T-helper 1 cell treated with Interleukin-12 subunit alpha and Interleukin-12 subunit beta and Interleukin-4 antibody, amounts not matched to agents 30 μg/mL and 1 μg/mL, for 36 hours (primary cell): ENCODE measurements at regions not wholly inside any gene's neighbourhood (a gene's known extent, or its start where the extent isn't known, plus 50 kb on each side); places are given as distances from the start of the nearest gene placed in this dataset.

ENCODE experiments used
- H3K27ac Mint-ChIP-seq: one replicate; pipeline ENCODE4 v1.8.0; 2021; ENCODE audit warnings: mild to moderate bottlenecking, mixed read lengths
- H3K27me3 Mint-ChIP-seq: one replicate; pipeline ENCODE4 v1.8.0; 2021; ENCODE audit warnings: low read depth, mixed read lengths
- H3K36me3 Mint-ChIP-seq: one replicate; pipeline ENCODE4 v1.8.0; 2021; ENCODE audit warnings: low read depth, mixed read lengths
- H3K4me1 Mint-ChIP-seq: one replicate; pipeline ENCODE4 v1.8.0; 2021; ENCODE audit warnings: low read depth, mixed read lengths
- H3K4me3 Mint-ChIP-seq: one replicate; pipeline ENCODE4 v1.8.0; 2021; ENCODE audit warnings: mild to moderate bottlenecking, moderate library complexity, mixed read lengths
- H3K9me3 Mint-ChIP-seq: one replicate; pipeline ENCODE4 v1.8.0; 2021; ENCODE audit warnings: mixed read lengths

DNA sequence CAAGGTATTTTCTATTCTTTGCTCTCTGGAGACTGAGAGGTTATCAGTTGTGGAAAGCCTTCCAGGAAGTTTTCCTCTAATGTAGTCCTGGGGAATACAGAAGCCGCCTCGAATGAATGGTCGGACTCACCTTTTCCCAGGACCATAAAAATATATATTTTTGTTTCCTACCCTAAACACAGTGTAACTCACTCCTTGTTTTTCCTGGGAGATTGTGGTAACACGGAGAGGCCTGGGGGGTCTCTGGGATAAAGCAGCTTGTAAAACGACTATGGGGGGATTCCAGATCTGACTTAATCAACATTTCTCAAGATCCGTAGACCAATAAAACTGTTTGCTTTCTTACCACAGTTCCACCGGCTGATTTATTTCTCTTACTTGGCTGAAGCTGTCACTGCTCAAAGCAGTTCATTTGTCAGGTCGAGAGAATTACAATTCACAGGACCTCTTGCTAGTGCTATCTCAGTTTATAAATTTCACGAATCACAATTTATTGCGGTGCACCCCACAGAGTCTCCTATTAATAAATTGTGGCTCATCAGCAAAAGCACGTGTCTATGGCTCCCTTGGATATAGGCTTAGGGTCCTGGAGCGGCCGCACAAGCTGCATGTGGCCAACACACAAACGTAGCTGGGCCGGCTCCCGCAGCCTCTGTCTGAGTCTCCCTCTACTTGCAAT, 176.3 kb upstream of the BMPER start:
- Mint-ChIP-seq H3K27ac (no peak overlapping the region), H3K4me1 (no peaks in the 10 kb centered on the region)

DNA sequence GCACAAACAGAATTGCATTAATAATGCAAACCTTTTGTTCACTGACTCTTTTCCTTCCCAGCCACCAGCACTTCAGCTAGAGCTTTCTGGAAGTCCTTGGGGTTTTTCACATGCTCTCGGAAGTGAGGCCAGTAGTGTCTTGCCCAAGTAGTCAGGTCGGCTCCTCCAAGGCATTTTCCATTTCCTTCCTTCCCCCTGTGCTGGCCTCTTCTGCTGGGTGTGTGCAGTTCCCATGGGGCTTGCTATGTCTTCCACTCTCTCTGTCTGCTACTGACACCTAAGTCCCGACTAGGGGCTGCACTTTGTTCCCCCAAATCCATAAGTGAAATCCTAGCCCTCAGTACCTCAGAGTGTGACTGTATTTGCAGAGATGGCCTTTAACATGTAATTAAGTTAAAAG, 175.6 kb upstream of the BMPER start:
- Mint-ChIP-seq H3K36me3 (no peaks in the 10 kb centered on the region), H3K27ac (no peak overlapping the region), H3K27me3 (no peaks in the 10 kb centered on the region), H3K4me3 (no peak overlapping the region), H3K4me1 (no peaks in the 10 kb centered on the region), H3K9me3 (no peaks in the 10 kb centered on the region)

More for the DNA sequence above, 176.3 kb upstream of the BMPER start:
- H3K36me3 Mint-ChIP-seq = no peaks in the 10 kb centered on the region
- no peak overlapping the region for H3K4me3 Mint-ChIP-seq
- no peaks in the 10 kb centered on the region for H3K9me3 Mint-ChIP-seq
- no peaks in the 10 kb centered on the region for H3K27me3 Mint-ChIP-seq

- Mint-ChIP-seq H3K9me3 (no peaks in the 10 kb centered on the region), H3K27ac (no peak overlapping the region), H3K4me3 (no peak overlapping the region), H3K36me3 (no peaks in the 10 kb centered on the region), H3K4me1 (no peaks in the 10 kb centered on the region), H3K27me3 (no peaks in the 10 kb centered on the region)
These were observed 174.4 kb upstream of the BMPER start for GRCh38 chr7:33730958-33731357.

DNA sequence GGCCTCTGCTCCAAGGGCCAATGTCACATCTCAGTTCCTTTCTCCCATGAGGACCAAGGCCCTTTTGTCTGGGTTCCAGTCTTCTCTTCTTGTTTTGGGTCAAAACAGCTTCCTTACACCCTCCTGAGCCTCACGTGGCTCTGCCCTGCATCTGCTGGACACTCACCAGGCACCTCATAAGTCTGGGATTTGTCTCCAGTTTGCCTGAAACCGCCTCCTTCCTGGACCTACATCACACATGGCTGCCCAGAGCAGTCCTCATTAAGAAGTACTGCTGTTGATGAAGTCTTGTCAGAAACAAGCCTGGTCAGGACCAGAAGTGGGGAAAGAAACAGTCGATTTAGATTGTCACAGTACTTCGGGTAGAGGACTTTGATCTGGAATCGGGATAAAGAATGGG, 173.4 kb upstream of the BMPER start:
- Mint-ChIP-seq H3K4me1 (no peaks in the 10 kb centered on the region), H3K27ac (no peak overlapping the region), H3K27me3 (no peaks in the 10 kb centered on the region), H3K36me3 (no peaks in the 10 kb centered on the region), H3K9me3 (no peaks in the 10 kb centered on the region), H3K4me3 (no peak overlapping the region)

GRCh38 chr7:33732462-33732861, 172.9 kb upstream of the BMPER start:
- Mint-ChIP-seq H3K27me3 (no peaks in the 10 kb centered on the region), H3K9me3 (no peaks in the 10 kb centered on the region), H3K4me1 (no peaks in the 10 kb centered on the region), H3K4me3 (no peak overlapping the region), H3K27ac (no peak overlapping the region), H3K36me3 (no peaks in the 10 kb centered on the region)

DNA sequence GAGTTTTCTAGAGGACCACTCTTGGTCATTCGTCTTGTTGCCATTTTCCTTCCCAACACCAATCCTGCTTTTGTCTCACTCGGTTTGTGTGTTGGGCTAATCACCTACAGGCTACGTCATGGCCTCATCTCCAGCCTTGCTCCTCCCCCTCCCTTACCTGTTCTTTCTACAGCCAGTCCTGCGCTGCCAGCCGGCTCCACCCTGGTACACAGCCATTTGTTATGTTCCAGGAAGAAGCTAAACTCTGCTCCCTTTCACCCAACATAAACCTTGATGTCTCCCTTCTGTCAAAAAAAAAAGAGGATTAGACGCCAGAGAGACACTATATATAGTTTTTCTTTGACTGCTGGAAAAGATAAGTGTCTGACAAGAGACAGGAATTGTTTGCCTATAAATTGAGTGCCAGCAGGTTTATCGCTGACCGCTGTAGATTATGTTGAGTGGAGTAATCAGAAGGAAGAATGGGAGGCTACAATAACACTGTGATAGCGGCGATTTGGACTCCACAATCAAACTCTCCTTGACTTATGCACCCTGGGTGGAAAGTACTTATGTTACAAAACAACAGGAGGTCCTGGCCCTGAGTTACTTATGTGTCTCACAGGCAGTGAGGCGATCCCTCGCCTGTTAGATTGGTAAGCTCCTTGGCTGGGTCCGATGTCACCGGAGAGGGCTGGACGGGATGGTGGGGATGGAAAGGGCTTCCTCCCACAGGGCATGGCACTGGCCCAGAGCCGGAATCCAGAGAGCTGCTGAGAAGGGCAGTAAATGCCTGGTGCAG, 171.3 kb upstream of the BMPER start:
- Mint-ChIP-seq H3K36me3 (no peaks in the 10 kb centered on the region), H3K4me3 (no peak overlapping the region), H3K27me3 (no peaks in the 10 kb centered on the region), H3K9me3 (no peaks in the 10 kb centered on the region), H3K27ac (no peak overlapping the region), H3K4me1 (no peaks in the 10 kb centered on the region)

DNA sequence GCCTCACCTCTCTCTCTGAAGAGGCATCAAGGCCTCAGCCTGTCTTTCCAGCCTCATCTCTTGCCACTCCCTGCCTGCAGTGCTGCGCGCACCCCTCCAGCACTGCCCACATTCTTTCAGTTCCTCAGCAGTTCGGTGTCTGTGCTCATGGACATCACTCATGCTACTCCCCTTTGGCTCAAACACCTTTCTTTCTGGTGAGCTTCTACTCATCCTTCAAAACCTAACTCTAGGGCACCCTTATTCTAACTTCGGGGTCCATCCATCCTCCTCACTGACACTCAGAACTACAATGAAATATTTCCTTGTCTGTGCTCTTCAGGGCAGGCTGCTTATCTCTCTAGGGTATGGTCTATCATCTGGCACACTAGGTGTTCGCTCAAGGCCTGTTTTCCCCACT, 169.9 kb upstream of the BMPER start:
- no peaks in the 10 kb centered on the region for H3K36me3 Mint-ChIP-seq
- H3K9me3 Mint-ChIP-seq = no peaks in the 10 kb centered on the region
- H3K4me1 Mint-ChIP-seq = no peaks in the 10 kb centered on the region
- H3K27me3 Mint-ChIP-seq = no peaks in the 10 kb centered on the region
- H3K4me3 Mint-ChIP-seq = no peak overlapping the region
- no peak overlapping the region for H3K27ac Mint-ChIP-seq

DNA sequence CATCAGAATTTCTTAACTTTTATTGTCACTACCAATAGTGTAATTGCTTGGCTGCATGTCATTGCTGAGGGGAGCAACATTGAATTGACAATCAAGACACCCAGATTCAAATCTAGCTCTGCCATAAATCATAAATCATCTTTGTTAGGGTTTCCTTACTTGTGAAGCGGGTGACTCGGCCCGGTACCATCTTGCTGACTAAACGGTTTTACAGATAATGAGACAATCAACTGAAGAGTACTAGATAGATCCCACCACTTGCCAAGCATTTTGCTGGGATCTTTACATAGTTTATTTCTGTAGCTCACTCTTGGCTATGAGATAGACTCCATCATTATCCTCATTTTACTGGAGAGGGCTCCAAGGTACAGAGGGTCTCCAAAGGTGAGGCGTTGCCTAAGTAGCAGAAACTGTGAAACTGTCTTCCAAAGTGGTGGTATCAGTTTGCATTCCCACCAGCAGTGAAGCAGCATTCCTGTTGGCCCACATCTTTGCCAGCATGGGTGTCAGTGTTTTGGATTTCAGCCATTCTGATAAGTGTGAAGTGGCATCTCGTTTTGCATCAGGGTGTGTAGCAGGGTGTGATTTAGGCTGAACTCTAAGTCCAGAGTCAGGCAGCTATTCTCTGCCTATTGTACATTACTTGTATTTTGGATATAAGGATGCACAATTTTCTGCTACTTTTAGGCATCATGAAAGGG, 168.7 kb upstream of the BMPER start:
- Mint-ChIP-seq H3K27me3 (no peaks in the 10 kb centered on the region), H3K4me1 (no peaks in the 10 kb centered on the region), H3K27ac (no peak overlapping the region), H3K36me3 (no peaks in the 10 kb centered on the region), H3K4me3 (no peak overlapping the region), H3K9me3 (no peaks in the 10 kb centered on the region)

- no peaks in the 10 kb centered on the region for H3K9me3 Mint-ChIP-seq
- no peak overlapping the region for H3K27ac Mint-ChIP-seq
- H3K4me1 Mint-ChIP-seq = no peaks in the 10 kb centered on the region
- H3K27me3 Mint-ChIP-seq = no peaks in the 10 kb centered on the region
- H3K4me3 Mint-ChIP-seq = no peak overlapping the region
- H3K36me3 Mint-ChIP-seq = no peaks in the 10 kb centered on the region
These were observed 166.9 kb upstream of the BMPER start for GRCh38 chr7:33738260-33738935.

DNA sequence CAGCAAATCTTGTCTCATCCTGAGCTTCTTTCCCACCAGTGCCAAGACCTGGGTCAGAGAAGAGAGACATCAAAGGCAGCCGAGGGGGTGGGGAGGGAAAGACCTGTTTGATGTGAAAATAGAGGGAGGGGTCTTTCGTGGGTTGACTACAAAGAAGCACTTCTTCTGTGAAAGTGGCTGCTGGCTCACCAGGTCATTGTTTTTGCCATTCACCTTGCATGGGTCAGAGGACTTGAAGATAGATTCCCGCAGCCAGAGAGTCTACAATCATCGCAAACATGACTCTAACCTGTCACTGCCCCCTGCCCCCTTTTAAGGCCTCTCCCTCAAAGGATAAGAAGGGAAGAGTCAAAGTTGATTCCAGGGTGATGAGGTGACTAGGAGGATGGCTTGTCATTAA, 166.1 kb upstream of the BMPER start:
- Mint-ChIP-seq H3K9me3 (no peaks in the 10 kb centered on the region), H3K4me1 (no peaks in the 10 kb centered on the region), H3K27ac (no peak overlapping the region), H3K4me3 (no peak overlapping the region), H3K27me3 (no peaks in the 10 kb centered on the region), H3K36me3 (no peaks in the 10 kb centered on the region)

DNA sequence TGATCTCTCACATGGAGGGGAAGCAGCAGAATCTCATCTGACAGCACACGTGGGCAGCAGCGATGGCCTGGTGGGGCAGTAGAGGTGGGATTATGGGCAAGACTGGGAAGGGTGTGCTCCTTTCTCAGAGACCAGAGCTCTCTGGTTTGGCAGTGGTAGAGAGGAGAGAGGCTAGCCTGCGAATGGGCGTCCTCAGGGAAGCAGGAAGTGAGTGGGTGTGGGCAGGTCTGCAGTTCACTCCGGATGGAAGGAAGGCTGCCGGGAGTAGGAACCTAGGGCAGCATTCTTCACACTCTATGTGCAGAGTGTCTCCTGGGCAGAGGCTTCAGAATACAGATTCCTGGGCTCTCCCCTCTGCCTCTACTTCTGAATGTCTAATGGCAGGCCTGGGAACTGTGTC, 162.8 kb upstream of the BMPER start:
- no peak overlapping the region for H3K4me3 Mint-ChIP-seq

DNA sequence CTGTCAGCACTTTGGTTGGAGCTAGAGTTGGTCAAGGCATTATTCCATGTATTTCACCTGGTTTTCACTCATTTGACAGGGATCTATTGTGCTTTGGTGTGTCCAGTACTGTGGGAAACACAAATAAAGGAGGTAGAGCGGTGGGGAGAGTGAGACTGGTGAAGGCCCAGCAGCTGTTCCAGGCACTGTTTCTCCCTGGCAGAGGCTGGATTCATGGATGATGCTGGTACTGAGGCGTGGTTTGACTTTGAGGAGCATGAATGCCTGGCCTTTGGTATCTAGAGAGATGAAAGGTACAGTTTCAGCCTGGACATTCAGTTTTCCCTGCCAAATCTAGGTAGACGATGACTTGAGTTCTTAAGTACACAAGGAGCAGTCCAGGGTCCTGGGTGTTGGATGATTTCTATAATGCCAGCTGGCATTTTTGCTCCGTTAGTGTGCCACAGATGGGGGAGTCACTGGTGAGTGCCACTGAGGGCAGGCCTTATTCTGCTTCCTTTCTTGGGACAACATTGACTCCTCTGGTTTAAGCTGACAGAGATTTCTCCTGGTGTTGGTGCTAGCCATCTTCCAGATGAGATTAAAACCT, 162.2 kb upstream of the BMPER start:
- Mint-ChIP-seq H3K9me3 (no peaks in the 10 kb centered on the region), H3K27me3 (no peaks in the 10 kb centered on the region), H3K27ac (no peak overlapping the region), H3K4me3 (no peak overlapping the region), H3K36me3 (no peaks in the 10 kb centered on the region), H3K4me1 (no peaks in the 10 kb centered on the region)

More for the DNA sequence above, 162.8 kb upstream of the BMPER start:
- Mint-ChIP-seq H3K27me3 (no peaks in the 10 kb centered on the region), H3K27ac (no peak overlapping the region), H3K9me3 (no peaks in the 10 kb centered on the region), H3K36me3 (no peaks in the 10 kb centered on the region), H3K4me1 (no peaks in the 10 kb centered on the region)

GRCh38 chr7:33743594-33743993, 161.7 kb upstream of the BMPER start:
- Mint-ChIP-seq H3K36me3 (no peaks in the 10 kb centered on the region), H3K4me3 (no peak overlapping the region), H3K27me3 (no peaks in the 10 kb centered on the region), H3K27ac (no peak overlapping the region), H3K9me3 (no peaks in the 10 kb centered on the region), H3K4me1 (no peaks in the 10 kb centered on the region)

GRCh38 chr7:33744293-33745075, 160.9 kb upstream of the BMPER start:
- no peaks in the 10 kb centered on the region for H3K36me3 Mint-ChIP-seq
- no peak overlapping the region for H3K4me3 Mint-ChIP-seq
- H3K27me3 Mint-ChIP-seq = no peaks in the 10 kb centered on the region
- no peaks in the 10 kb centered on the region for H3K9me3 Mint-ChIP-seq
- H3K4me1 Mint-ChIP-seq = no peaks in the 10 kb centered on the region
- no peak overlapping the region for H3K27ac Mint-ChIP-seq
